ENCODE measurements at regions not wholly inside any gene's neighbourhood (a gene's known extent, or its start where the extent isn't known, plus 50 kb on each side); places are given as distances from the start of the nearest gene placed in this dataset.
"Not testable (repeated sequence)": the region's sequence is repeated elsewhere in the genome, so short reads cannot be mapped to it uniquely, and the experiment has no call there.

DNA sequence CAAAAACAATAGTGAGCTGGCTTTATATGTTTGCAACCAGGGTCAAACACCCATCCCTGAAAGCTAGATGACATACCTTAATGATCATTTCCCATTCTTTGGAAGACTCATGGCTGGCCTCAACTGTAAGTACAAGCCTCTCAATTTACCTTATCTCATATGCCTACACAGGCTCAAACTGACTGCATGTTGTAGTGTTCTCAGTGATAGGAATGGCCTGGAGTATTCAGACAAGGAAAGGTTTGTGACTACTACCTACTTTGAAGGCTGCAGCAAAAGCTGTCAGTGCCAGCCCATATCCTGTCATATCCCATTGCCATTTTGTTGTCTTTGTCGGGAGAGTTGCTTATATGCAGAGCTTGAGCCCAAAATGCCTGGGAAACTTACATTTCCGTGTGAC is 205.2 kb upstream of the MOCS1 start:
- DNase-seq = no peak

- no peak for DNase-seq
These were observed 204.0 kb upstream of the MOCS1 start for GRCh38 chr6:40138273-40138720.

DNA sequence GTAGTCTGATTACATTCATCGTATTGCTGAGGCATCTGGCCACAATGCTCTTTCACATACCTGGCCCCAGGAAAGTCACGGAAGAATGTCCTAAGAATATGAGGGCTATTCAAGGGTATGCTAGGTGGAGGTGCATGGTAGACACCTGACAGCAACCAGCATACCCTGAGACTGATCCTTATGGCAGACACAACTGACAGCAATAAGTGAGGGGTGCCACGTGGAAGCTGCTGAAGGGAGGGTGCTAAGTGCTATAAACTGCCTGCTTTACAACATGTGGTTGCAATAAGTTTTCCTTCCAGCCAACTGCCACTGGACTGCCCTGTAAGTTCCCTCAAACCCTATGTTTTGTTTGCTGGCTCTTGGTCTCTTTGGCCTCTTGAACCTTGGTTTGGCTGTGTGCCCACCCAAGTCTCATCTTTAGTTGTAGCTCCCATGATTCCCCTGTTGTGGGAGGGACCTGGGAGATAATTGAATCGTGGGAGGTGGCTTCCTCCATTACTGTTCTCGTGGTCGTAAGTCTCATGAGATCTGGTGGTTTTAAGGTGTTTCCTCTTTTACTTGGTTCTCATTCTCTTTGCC is 201.3 kb upstream of the MOCS1 start:
- DNase-seq = no peak

DNA sequence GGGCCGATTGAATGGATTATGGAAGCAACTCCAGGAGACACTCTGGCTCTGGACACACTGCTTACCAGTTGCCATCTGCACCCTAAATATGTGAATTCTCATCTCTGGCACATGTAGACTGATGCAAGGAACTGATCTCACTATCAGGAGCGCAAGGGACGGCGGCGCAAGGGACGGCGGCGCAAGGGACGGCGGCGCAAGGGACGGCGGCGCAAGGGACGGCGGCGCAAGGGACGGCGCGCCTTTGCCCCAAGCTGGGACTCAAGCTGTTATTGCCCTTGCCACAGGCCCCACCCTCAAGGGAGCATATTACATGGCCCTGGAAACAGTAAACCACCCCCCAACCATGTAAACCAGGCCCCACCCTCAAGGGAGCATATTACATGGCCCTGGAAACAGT is 199.7 kb upstream of the MOCS1 start:
- DNase-seq = not testable (repeated sequence)

GRCh38 chr6:40131675-40132074 is 197.4 kb upstream of the MOCS1 start:
- no peak for DNase-seq

DNA sequence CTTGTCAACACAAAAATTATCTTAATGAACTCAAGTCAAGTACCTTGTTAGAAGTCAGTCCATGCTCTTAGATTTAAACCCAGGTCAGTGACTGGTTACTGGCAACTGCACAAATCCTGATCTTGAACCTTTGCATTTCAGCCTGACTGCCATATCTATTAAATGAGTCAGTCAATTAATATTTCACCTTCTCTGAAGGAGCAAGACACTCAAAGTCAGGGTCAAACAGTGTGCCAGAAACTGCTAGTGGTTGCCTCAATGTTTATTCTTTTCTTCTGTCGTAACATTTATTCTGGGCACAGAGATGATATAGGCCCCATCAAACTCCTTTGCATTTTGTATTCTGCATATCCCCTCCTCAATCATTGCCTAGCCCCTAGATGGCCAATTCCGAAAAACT is 193.9 kb upstream of the MOCS1 start:
- no peak for DNase-seq

GRCh38 chr6:40125680-40126394 is 191.6 kb upstream of the MOCS1 start:
- no peak for DNase-seq

GRCh38 chr6:40124924-40125323 is 190.7 kb upstream of the MOCS1 start:
- DNase-seq = no peak

DNA sequence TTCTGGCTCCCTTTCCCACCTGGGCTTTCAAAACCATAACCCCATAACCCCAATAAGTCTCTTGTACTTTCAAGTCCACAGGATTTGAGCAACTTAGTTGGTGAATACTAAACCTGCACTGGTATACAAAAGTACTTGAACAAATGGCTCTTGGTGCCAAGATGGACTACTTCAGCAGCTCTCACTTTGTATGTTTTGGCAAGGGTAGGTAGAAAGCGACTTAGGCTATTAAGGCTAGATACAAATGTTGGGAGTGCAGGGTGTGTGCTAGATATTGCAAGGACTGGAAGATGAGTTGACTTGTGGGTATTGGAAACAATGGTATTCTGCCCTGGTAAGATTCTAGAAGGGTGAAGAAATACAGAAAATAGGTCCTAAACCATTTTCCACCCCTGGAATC is 182.6 kb upstream of the MOCS1 start:
- no peak for DNase-seq

- no peak for DNase-seq
These were observed 178.1 kb upstream of the MOCS1 start for GRCh38 chr6:40112350-40112749.

DNA sequence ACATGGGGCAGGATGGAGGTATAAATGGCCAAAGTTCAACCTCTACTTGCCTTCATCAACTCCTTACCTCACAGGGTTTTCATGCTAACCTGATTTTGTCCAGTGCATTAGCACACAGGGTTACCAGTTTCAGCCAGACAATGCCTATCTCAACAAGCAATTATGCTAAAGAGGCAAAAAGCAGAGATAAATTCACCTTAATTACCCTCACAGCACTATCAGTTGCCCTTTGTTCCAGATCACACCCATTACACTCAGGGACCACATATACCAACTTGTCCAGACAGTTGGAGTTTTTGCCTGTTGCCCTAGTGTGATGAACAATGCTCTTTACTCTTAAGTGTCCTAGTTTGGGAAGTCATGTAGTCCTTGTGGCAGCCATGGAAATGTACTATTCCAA is 174.5 kb upstream of the MOCS1 start:
- DNase-seq = no peak

DNA sequence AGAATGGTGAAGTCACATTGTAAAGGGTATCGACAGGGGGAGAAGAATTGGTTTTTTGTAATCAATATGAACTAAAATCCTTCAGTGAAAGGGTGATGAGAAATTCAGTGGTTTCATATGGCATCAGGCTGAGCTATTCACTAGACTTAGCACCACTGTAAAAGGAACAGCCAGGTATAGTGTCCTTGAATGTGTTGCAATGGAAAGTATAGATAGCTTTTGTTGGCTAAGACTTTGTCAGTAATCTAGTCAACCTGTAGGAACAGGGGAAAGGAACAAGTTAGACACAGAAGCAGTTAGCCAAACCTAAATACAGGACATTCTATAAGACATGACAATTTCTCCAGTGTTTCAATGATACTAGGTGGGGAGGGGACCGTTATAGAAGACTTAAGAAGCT is 172.6 kb upstream of the MOCS1 start:
- no peak for DNase-seq

GRCh38 chr6:40098774-40099173 is 164.5 kb upstream of the MOCS1 start:
- no peak for DNase-seq

- DNase-seq = no peak
These were observed 163.3 kb upstream of the MOCS1 start for GRCh38 chr6:40097590-40097989.

DNA sequence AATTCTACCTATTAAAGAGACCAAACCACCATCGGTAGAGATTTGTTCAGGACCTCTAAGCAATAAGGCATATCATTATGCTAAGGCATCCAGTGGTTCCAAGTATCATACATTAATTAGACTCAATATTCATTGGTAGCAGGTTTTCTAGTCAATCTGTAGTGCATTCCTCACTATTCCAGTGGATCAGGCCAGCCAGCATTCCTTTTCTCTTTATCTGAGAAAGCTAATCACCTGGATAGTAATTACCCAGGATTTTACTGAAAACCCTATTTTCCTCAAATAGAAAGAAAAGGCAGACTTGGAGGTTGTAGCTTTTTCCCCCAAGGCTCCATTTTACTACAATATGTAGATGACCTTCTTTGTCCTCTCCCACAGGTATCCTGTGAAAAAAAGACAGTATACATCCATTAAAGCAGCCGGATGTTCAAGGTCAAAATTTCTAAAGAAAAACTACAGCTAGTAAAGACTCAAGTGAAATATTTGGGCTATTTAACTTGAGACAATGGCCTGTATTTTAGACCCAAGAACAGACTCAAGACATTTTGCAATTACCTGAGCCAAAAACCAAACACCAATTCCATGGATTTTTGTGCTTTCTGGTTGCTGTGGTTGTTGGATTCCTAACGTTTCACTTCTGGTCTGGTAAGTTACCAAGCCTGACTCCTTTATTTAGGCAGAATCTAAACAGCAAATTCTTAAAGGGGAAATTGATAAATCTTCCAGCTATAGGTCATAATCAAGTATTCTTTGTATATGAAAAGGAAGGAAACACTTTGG is 149.1 kb upstream of the MOCS1 start:
- DNase-seq = no peak

- no peak for DNase-seq
These were observed 148.2 kb upstream of the MOCS1 start for GRCh38 chr6:40082278-40083043.

GRCh38 chr6:40077736-40078135 is 143.5 kb upstream of the MOCS1 start:
- DNase-seq = no peak

DNA sequence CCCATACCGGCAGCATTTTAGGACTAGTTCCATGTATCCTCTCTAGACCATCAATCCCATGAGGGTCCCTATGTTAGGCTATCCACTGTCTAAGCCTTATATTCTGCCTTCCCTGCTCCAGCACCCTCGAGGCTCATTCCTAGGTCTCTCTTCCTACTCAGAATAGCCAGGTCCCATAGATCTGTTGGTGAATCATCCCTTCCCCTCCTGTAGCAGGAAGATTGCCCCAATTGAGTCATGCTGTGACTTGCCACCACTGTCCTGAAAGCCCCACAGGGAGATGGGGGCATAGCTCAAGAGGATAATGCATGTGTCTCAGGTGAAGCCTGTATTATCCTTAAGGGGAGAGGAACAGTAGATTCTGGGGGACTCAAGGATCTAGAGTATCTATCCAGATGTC is 143.1 kb upstream of the MOCS1 start:
- no peak for DNase-seq

DNA sequence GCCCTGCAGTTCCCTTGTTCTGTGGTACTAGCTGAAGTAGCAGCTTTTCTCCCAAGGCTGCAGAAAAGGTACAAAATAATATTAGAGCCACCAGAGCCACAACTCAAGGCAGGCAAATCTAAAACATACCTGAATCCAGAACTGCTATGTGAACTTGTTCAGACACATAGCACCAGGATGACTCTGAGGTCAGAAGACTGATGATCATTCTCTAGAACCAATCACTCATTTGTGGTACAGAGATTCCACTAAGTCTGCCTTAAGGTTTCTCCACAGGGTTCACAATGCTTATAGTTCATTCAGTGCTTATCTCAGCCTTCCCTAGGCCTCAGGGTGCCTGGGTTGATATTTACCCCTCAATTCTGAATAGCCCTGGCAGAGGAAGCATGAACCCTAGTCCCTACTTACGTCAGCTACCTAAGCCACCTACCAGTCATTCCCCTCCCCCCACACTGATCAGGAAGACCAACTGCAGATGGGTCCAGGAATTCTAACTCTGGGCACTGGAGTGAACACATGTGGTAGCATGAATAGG is 140.9 kb upstream of the MOCS1 start:
- no peak for DNase-seq

DNA sequence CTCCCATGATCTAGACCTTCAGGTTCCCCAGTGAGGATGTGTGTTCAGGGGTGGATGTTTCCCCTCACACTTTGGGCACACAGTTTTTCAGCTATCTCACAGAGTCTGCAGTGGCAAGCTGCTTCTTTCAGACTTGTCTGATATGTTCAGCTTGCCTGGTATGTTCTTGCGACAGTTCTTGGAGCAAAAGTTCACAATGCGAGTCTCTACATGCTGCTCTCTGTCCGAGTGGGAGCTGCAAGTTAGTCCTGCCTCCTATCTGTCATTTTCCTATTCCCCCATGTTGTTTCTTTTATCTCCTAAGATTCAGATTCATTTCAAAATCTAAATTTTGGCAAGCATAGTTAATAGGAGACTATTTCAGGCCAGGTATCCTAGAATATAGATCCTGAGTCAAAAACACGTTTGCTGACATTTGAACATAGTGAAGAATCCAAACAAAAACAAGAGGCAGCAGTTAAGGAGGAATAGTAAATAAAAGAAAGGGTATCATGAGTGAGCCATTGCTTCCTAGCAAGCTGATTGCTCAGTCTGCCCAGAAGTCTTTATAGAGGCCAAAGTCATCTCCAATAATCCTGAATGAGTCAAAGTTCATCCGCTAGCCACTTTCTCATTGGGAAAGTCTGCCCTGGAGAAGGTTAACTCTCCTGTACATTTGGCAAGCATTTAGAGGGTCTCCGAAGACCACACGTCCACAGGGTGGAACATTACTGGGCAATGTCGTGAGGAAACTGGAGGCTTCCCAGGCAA is 140.2 kb upstream of the MOCS1 start:
- no peak for DNase-seq

GRCh38 chr6:40066372-40066771 is 132.1 kb upstream of the MOCS1 start:
- DNase-seq = no peak

DNA sequence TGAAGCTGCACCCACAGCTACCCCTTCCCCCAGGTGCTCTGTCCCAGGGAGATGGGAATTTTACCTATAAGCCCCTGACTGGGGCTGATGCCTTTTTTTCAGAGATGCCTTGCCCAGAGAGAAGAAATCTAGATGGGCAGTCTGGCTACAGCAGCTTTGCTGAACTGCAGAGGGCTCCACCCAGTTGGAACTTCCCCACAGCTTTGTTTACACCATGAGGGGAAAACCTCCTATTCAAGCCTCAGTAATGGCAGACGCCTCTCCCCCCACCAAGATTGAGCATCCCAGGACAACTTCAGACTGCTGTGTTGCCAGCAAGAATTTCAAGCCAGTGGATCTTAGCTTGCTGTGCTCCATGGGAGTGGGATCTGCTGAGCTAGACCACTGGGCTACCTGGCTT is 122.6 kb upstream of the MOCS1 start:
- DNase-seq = no peak
